GM19397 (cell line): ENCODE measurements at regions not wholly inside any gene's neighbourhood (a gene's known extent, or its start where the extent isn't known, plus 50 kb on each side); places are given as distances from the start of the nearest gene placed in this dataset.

Experiments
- ATAC-seq: cut with Tn5 transposase; IDR thresholded peaks from one replicate; pipeline ENCODE4 v1.9.1; 2021; ENCODE audit warnings: mild to moderate bottlenecking, moderate library complexity; ENCODE audit not compliant: unreplicated experiment

GRCh38 chr3:150172356-150172755 is 201.7 kb upstream of the PFN2 start:
- no peak for ATAC-seq

- no peak for ATAC-seq
These were observed 200.3 kb upstream of the PFN2 start for GRCh38 chr3:150170852-150171520.

GRCh38 chr3:150169330-150169940 is 198.7 kb upstream of the PFN2 start:
- ATAC-seq, result no peak

GRCh38 chr3:150168698-150169097 is 198.0 kb upstream of the PFN2 start:
- no peak for ATAC-seq

- no peak for ATAC-seq
These were observed 194.8 kb upstream of the PFN2 start for GRCh38 chr3:150165396-150166094.

GRCh38 chr3:150161011-150161410 is 190.3 kb upstream of the PFN2 start:
- no peak for ATAC-seq

- no peak for ATAC-seq
These were observed 188.4 kb upstream of the PFN2 start for GRCh38 chr3:150158943-150159625.

GRCh38 chr3:150152567-150152966 is 181.9 kb upstream of the PFN2 start:
- ATAC-seq, result no peak

- no peak for ATAC-seq
These were observed 179.9 kb upstream of the PFN2 start for GRCh38 chr3:150150633-150151032.

GRCh38 chr3:150149651-150150051 is 179.0 kb upstream of the PFN2 start:
- ATAC-seq, result no peak

GRCh38 chr3:150148227-150148626 is 177.5 kb upstream of the PFN2 start:
- no peak for ATAC-seq

- no peak for ATAC-seq
These were observed 177.1 kb upstream of the PFN2 start for GRCh38 chr3:150147776-150148175.

- no peak for ATAC-seq
These were observed 176.5 kb upstream of the PFN2 start for GRCh38 chr3:150146991-150147761.

GRCh38 chr3:150145659-150146058 is 175.0 kb upstream of the PFN2 start:
- ATAC-seq, result no peak

GRCh38 chr3:150144191-150144708 is 173.6 kb upstream of the PFN2 start:
- no peak for ATAC-seq

- ATAC-seq, result no peak
These were observed 172.2 kb upstream of the PFN2 start for GRCh38 chr3:150142936-150143335.

- ATAC-seq, result no peak
These were observed 171.2 kb upstream of the PFN2 start for GRCh38 chr3:150141790-150142326.

GRCh38 chr3:150140614-150141321 is 170.1 kb upstream of the PFN2 start:
- ATAC-seq, result no peak

GRCh38 chr3:150138824-150139223 is 168.1 kb upstream of the PFN2 start:
- no peak for ATAC-seq

- ATAC-seq, result no peak
These were observed 165.5 kb upstream of the PFN2 start for GRCh38 chr3:150136242-150136641.
